ENCODE measurements at regions not wholly inside any gene's neighbourhood (a gene's known extent, or its start where the extent isn't known, plus 50 kb on each side); places are given as distances from the start of the nearest gene placed in this dataset.

DNA sequence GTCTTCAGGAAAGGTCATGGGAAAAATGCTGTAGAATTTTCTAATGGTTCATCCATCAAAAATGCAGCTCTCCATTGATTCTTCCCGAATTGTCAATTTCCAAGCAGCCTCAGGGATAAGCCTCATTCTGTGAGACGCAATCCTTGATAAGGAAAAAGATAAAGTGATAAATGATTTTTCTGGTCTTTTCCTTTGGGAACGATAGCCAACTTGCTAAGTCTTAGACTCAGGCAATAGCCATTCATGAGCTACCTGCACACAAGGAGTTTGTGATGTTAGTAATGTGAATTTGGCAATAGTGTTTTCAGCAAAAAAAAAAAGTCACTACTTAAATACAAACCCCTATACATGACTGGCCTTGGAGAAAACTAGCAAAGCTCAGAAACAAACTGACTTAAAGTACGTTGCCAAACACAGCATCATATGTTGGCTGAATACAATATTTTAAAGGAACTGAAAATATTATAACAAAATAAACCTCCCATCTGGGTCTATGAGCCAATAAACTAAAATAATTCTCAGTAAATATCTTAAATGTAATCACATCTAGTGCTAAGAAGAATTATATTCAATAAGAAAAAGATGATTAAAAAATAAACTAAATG lies 75.5 kb downstream of the KLF6 start:
- TF ChIP-seq CTCF (IDR thresholded peaks at IDR 0.05), result no peak
- no peak for TF ChIP-seq POLR2A (IDR thresholded peaks at IDR 0.05)

Data from right lobe of liver (tissue), 4 donors.